ENCODE measurements at regions not wholly inside any gene's neighbourhood (a gene's known extent, or its start where the extent isn't known, plus 50 kb on each side); places are given as distances from the start of the nearest gene placed in this dataset.
"Not testable (repeated sequence)": the region's sequence is repeated elsewhere in the genome, so short reads cannot be mapped to it uniquely, and the experiment has no call there.

DNA sequence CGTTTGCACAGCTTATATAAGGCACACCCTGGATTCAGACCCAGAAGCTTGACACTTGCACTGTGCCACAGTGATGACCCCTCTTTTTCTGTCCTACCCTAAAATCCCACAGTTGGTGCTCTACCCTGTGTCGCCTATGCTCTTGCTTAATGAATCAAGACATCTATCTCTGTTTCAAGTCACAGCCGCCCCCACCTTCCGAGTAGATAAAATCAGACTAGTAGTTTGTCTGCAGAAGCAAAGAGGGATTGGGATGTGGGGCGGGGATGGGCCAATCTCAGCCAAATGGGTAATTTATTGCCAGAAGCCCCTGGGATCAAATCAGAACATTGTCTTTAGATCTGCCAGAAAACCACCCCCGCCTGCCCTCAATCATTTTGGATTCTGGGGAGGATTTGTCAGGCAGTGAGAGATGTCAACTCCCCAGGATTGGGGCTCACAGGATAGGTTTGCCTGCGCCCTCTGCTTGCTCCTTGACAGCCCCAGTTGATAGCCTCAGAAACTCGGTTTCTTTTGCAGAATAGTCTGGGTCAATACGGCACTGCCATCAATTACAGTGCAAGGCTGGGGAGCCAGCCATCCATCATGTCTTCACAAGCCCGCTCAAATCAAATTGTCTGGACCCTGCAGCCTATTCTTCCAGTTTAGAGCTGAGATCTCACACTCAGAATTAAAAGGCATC, 520.8 kb downstream of the GRIN2A start:
- no peak for DNase-seq

- DNase-seq = no peak
Observed at GRCh38 chr16:9663588-9663987, 518.6 kb downstream of the GRIN2A start.

DNA sequence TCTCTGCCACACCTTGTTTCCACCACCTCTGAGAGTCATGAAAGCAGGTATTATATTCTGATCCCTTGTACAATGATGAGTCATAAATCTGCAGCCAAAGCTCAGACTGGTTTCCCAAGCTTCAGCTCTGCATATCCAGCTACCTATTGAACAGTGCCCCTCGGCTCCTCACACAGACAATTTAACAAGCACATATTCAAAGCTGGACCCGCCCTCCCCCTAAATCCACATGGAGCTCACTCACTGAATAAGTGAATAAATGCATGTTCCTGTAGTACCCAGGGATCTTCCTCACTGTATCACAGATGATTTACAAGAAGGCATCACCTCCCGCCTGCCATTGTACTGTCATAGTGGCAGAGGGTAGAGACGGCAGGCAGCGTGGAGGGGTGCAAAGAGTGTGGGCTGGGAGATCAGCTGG, 516.4 kb downstream of the GRIN2A start:
- no peak for DNase-seq

- no peak for DNase-seq
Observed at GRCh38 chr16:9666834-9667480, 515.3 kb downstream of the GRIN2A start.

GRCh38 chr16:9670033-9670432, 512.2 kb downstream of the GRIN2A start:
- DNase-seq = no peak

DNA sequence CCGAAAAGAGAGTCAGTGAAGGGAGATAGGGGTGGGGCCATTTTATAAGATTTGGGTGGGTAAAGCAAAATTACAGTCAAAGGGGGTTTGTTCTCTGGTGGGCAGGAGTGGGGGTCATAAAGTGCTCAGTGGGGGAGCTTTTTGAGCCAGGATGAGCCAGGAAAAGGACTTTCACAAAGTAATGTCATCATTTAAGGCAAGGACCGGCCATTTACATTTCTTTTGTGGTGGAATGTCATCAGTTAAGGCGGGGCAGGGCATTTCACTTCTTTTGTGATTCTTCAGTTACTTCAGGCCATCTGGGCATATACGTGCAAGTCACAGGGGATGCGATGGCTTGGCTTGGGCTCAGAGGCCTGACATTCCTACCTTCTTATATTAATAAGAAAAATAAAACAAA, 511.6 kb downstream of the GRIN2A start:
- DNase-seq = not testable (repeated sequence)

- not testable (repeated sequence) for DNase-seq
Observed at GRCh38 chr16:9676560-9677300, 505.5 kb downstream of the GRIN2A start.

DNA sequence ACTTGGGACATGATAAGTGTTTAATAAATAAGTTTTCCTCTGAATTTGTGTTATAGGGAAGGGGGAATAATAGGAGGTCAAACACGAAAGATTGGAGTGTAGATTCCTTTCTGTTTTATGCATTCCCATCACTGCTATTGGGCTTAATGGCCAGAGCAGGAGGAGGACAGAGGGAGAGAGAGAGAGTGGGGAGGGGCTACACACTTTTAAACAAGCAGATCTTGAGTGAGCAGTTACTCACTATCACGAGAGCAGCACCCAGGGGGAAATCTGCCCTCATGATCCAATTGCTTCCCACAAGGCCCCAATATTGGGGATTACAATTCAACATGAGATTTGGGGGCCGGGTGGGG, 505.0 kb downstream of the GRIN2A start:
- no peak for DNase-seq

DNA sequence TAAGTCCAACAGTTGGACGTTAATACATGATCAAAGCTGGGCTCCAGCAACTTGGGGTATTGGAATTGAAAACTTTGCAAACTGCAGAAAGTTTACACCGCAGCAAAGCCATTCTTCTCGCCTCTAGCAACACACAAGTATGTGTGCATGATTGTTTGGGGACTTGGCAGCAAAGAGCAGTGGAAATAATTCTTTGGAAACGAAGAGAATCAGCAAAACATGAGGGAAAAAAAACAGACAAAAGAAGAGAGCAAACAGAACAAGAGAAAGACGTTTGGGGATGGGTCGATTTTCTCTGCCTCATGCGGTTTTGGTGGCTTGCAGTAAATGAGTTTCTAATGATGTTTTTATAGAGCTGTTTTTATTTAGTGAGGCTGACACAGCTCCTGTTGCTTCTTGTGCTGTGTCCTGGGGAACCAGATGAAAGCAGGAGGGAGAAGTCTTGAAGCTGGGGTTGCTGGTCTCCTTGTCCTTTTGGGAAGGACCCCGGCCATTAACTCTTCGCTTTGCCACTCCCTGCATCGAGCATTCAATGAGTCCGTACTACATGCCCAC, 502.9 kb downstream of the GRIN2A start:
- no peak for DNase-seq

DNA sequence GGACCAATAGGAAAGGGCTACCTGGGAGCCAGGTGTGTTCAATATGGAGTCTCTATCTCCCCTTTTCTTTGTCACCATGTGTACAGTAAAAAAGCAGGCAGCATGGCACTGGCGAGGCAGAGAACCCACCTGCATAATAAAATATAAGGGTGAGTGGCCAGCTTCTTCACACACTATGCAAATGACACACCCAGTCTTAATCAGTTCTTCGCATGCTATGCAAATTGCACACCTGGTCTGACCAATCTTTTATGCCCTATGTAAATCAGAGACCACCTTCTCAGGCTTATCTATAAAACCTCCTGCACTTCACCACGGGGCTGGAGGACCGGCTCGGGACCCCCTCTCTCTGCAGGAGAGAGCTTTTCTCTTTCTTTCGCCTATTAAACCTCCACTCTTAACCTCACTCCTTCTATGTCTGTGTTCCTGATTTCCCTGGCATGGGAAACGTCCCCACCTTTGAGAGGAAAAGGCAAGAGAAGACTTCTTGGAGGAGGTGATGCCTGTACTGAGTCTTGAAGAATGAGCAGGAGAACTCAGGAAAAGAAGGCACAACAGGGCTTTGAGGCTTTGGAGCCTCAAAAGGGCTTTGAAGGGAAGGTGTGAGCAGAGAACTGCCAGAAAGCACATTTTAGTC, 502.1 kb downstream of the GRIN2A start:
- no peak for DNase-seq

- DNase-seq = no peak
Observed at GRCh38 chr16:9680968-9681367, 501.3 kb downstream of the GRIN2A start.

DNA sequence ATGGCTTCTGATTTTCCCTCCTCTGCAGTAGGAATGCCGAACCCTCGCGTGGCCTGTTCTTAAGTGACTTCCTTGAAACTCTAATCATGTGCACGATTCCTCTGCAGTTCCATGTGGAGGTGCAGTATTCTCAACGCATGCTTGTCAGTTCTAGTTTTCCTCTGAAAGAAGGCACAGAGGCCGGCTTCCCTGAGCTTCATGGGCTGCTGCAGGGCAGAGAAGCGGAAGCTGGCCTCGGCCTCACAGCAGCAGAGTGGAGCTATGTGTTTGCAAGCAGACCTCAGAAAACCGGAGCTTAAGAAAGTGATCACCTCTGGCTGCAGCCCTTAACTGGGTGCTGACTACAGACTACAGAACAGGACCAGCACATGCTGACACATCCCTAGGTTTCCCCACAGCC, 500.7 kb downstream of the GRIN2A start:
- no peak for DNase-seq

- DNase-seq = no peak
Observed at GRCh38 chr16:9682320-9682719, 499.9 kb downstream of the GRIN2A start.

DNA sequence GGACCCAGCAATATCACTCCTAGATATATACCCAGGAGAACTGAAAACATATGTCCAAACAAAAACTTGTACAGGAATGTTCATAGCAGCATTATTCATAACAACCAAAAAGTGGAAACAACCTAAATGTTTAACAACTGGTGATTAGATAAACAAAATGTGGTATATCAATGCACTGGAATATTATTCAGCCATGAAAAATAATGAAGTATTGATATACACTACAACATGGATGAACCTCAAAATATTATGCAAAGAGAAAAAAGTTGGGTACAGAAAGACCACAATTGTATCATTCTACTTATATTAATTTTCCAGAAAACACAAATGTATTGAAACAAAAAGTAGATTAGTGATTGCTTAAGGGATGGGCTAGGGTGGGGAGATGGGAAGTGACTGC, 498.6 kb downstream of the GRIN2A start:
- DNase-seq = no peak

DNA sequence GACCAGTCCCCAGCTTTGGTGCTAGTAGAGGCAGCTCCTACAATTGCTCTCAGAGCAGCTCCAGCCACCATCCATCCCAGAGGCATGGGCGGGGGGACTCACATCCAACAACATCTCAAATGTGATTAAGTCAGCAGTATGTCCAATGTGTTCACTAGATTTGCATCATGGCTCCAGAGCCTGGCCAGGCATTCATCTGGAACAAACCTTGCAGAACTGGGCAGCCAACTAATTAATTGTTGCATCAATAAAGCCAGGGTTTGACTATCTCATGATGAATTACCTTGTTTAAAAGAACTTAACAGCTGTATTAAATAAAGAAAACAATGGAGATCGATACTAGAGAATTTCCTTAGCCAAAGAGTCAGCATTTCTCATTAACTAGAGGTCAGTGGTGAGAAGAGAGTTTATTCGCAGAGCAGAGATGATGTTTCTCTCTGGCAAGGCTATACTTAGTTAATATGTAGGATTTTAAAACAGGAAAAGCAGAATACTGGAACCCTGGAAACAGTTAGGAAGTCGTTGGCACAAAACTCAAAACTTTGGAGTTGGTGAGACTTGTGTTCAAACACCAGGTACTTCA, 494.4 kb downstream of the GRIN2A start:
- DNase-seq = no peak

DNA sequence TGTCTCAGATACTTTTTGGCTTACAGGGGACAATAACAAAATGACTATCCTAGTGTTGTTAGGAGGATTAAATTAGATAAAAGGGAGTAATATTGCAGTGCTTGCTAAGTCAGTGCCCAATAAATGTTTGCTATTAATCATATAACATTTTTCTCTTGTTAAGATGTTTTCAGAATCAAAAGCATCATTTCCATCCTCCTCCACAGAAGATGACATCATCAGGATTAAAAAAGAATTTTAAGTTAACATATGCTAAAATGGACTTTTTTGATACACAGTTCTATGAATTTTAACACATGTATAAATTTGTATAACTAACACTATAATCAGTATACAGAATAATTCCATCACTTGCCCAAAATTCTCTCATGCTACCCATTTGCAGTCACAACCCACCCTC, 492.6 kb downstream of the GRIN2A start:
- no peak for DNase-seq

- no peak for DNase-seq
Observed at GRCh38 chr16:9695152-9695551, 487.1 kb downstream of the GRIN2A start.
